SK-N-SH (cell line): ENCODE measurements at regions not wholly inside any gene's neighbourhood (a gene's known extent, or its start where the extent isn't known, plus 50 kb on each side); places are given as distances from the start of the nearest gene placed in this dataset.

ENCODE experiments used
- CTCF ChIA-PET: fragments of 300-600, 350-600 bp; formaldehyde crosslinking; extraction: SDS; loops from one replicate; lab custom pipeline; 2021; lab: Yijun Ruan, JAX
- POLR2A ChIA-PET: fragments of 350-600 bp; sonication (Branson Sonifier 250); formaldehyde crosslinking; extraction: SDS; loops from one replicate; lab custom pipeline; 2020; ENCODE audit warnings: antibody characterized with exemption, inconsistent platforms; lab: Yijun Ruan, JAX
- DNase-seq: peaks from one replicate; pipeline ENCODE4 v3.0.0; 2012
- H2AFZ ChIP-seq: fragments of 200-600 bp; sonication (generic); 2 replicates; pipeline ENCODE4 v1.8.1; 2016; ENCODE audit warnings: antibody characterized with exemption, mild to moderate bottlenecking, low read depth
- H3F3A ChIP-seq: fragments of 200-600 bp; sonication (generic); replicated peaks from 2 replicates; pipeline ENCODE3; 2016; ENCODE audit warnings: antibody characterized with exemption, mild to moderate bottlenecking; ENCODE audit not compliant: insufficient read depth
- H3K27ac ChIP-seq, 2 experiments: fragments of 200-500 bp in 1 of 2; fragments of 200-600 bp in 1 of 2; sonication (Bioruptor generic) in 1 of 2; sonication (generic), shearing (Covaris generic) in 1 of 2; 2 replicates each; pipeline versions ENCODE4 v1.5.1 to v1.6.1; 2014 to 2016; ENCODE audit warnings: low read depth in 2 of 2, inconsistent platforms in 1 of 2, low read length in 1 of 2, mild to moderate bottlenecking in 1 of 2, mixed read lengths in 1 of 2
- H3K27me3 ChIP-seq: fragments of 200-600 bp; sonication (generic), shearing (Covaris generic); 2 replicates; pipeline ENCODE4 v1.6.1; 2016; ENCODE audit warnings: mixed run types; ENCODE audit not compliant: insufficient read depth
- H3K36me3 ChIP-seq, 2 experiments: fragments of 200-500 bp in 1 of 2; fragments of 200-600 bp in 1 of 2; sonication (Bioruptor generic) in 1 of 2; sonication (generic) in 1 of 2; replicated peaks in 1 of 2; 2 replicates each; pipeline versions ENCODE3 to v1.5.1; 2014 to 2016; ENCODE audit warnings: low read length in 1 of 2, mild to moderate bottlenecking in 1 of 2; ENCODE audit not compliant: insufficient read depth in 2 of 2, control insufficient read depth in 1 of 2
- H3K4me1 ChIP-seq, 2 experiments: fragments of 200-500 bp in 1 of 2; fragments of 200-600 bp in 1 of 2; sonication (Bioruptor generic) in 1 of 2; sonication (generic), shearing (Covaris generic) in 1 of 2; 2 replicates each; pipeline versions ENCODE4 v1.5.1 to v1.6.1; 2014 to 2016; ENCODE audit warnings: low read depth in 1 of 2, low read length in 1 of 2, mixed run types in 1 of 2; ENCODE audit not compliant: insufficient read depth in 2 of 2, control insufficient read depth in 1 of 2
- H3K4me2 ChIP-seq: fragments of 200-600 bp; sonication (generic), shearing (Covaris generic); 2 replicates; pipeline ENCODE4 v1.6.1; 2017; ENCODE audit warnings: mixed run types
- H3K4me3 ChIP-seq, 2 experiments: fragments of 200-500 bp in 1 of 2; fragments of 200-600 bp in 1 of 2; sonication (Bioruptor generic) in 1 of 2; sonication (generic), shearing (Covaris generic) in 1 of 2; 2 replicates each; pipeline versions ENCODE4 v1.5.1 to v1.8.1; 2014 to 2016; ENCODE audit warnings: low read depth in 2 of 2, inconsistent platforms in 1 of 2, low read length in 1 of 2, mild to moderate bottlenecking in 1 of 2, mixed read lengths in 1 of 2, moderate library complexity in 1 of 2
- H3K79me2 ChIP-seq: fragments of 200-600 bp; sonication (generic); 2 replicates; pipeline ENCODE4 v1.8.1; 2017; ENCODE audit warnings: mild to moderate bottlenecking; ENCODE audit not compliant: insufficient read depth
- H3K9ac ChIP-seq: fragments of 200-600 bp; sonication (generic); 2 replicates; pipeline ENCODE4 v1.6.1; 2017; ENCODE audit warnings: mixed run types
- H3K9me2 ChIP-seq: fragments of 200-600 bp; sonication (generic); 2 replicates; pipeline ENCODE4 v1.6.1; 2017; ENCODE audit warnings: mixed run types
- H3K9me3 ChIP-seq: fragments of 200-600 bp; sonication (generic); 2 replicates; pipeline ENCODE4 v1.6.1; 2017; ENCODE audit warnings: mixed run types, mild to moderate bottlenecking, moderate library complexity
- H4K20me1 ChIP-seq: fragments of 200-600 bp; sonication (generic); 2 replicates; pipeline ENCODE4 v1.6.1; 2017; ENCODE audit warnings: mild to moderate bottlenecking, mixed run types; ENCODE audit not compliant: insufficient read depth
- ELF1 ChIP-seq: IDR thresholded peaks from 2 replicates; pipeline ENCODE4 v1.4.0; 2012
- EZH2phosphoT487 ChIP-seq: fragments of 200-600 bp; sonication (generic); IDR thresholded peaks from 2 replicates; pipeline ENCODE4 v1.6.1; 2017; ENCODE audit warnings: low read depth, mixed run types, mild to moderate bottlenecking, antibody characterized with exemption, moderate library complexity, borderline replicate concordance
- FOXJ3 ChIP-seq: sonication (generic); formaldehyde crosslinking; IDR thresholded peaks from 2 replicates; pipeline ENCODE4 v1.5.1; 2020; ENCODE audit warnings: mild to moderate bottlenecking, missing genetic modification reagents
- FOXM1 ChIP-seq: IDR thresholded peaks from 2 replicates; pipeline ENCODE4 v1.4.0; 2012; ENCODE audit warnings: low read depth, mild to moderate bottlenecking
- GABPA ChIP-seq: IDR thresholded peaks from 2 replicates; pipeline ENCODE4 v1.4.0; 2012; ENCODE audit warnings: low read depth, mild to moderate bottlenecking
- IRF3 ChIP-seq: fragments of 150-350 bp; IDR thresholded peaks from 2 replicates; pipeline ENCODE4 v1.6.1; 2016; ENCODE audit warnings: mild to moderate bottlenecking, low read depth, low read length
- JUND ChIP-seq: IDR thresholded peaks from 2 replicates; pipeline ENCODE4 v1.4.0; 2012
- MEF2A ChIP-seq: IDR thresholded peaks from 2 replicates; pipeline ENCODE4 v1.4.0; 2012; ENCODE audit warnings: low read depth, borderline replicate concordance
- MXI1 ChIP-seq: IDR thresholded peaks from 2 replicates; pipeline ENCODE4 v1.6.1; 2012; ENCODE audit warnings: mild to moderate bottlenecking, low read depth, low read length, improper control_type of control experiment
- NRF1 ChIP-seq: IDR thresholded peaks from 2 replicates; pipeline ENCODE4 v1.6.1; 2012; ENCODE audit warnings: low read depth, mild to moderate bottlenecking, low read length
- RAD21 ChIP-seq: IDR thresholded peaks from 2 replicates; pipeline ENCODE4 v1.6.1; 2012; ENCODE audit warnings: mild to moderate bottlenecking, low read length
- RCOR1 ChIP-seq: fragments of 150-350 bp; IDR thresholded peaks from 2 replicates; pipeline ENCODE4 v1.6.1; 2017; ENCODE audit warnings: antibody characterized with exemption, low read length
- SMC3 ChIP-seq: IDR thresholded peaks from 2 replicates; pipeline ENCODE4 v1.6.1; 2012; ENCODE audit warnings: low read depth, low read length, improper control_type of control experiment
- TAF1 ChIP-seq: IDR thresholded peaks from 2 replicates; pipeline ENCODE4 v1.6.1; 2012; ENCODE audit warnings: low read depth, mild to moderate bottlenecking, low read length, moderate library complexity, borderline replicate concordance
- TCF12 ChIP-seq: IDR thresholded peaks from 2 replicates; pipeline ENCODE4 v1.4.0; 2012
- TEAD4 ChIP-seq: IDR thresholded peaks from 2 replicates; pipeline ENCODE4 v1.4.0; 2012; ENCODE audit warnings: mild to moderate bottlenecking, borderline replicate concordance; ENCODE audit not compliant: insufficient read depth
- ZBTB33 ChIP-seq: IDR thresholded peaks from 2 replicates; pipeline ENCODE4 v1.4.0; 2012; ENCODE audit warnings: low read depth, borderline replicate concordance
- WGBS: methylation state at CpG from one replicate; pipeline ENCODE4 v1.1.6; 2017; ENCODE audit warnings: low lambda C conversion rate; 5-methylcytosine and 5-hydroxymethylcytosine counted together
- TF ChIP-seq, protein P1 (sequence below): IDR thresholded peaks from 2 replicates; pipeline ENCODE4 v1.4.0; 2012; ENCODE audit warnings: low read depth, borderline replicate concordance
- TF ChIP-seq, protein P2 (sequence below): fragments of 200-600 bp; sonication (generic); IDR thresholded peaks from 2 replicates; pipeline ENCODE4 v1.6.1; 2017; ENCODE audit warnings: antibody characterized with exemption, mild to moderate bottlenecking, moderate library complexity
- TF ChIP-seq, protein P3 (sequence below): IDR thresholded peaks from 2 replicates; pipeline ENCODE4 v1.6.1; 2012; ENCODE audit warnings: mild to moderate bottlenecking, low read depth, low read length, moderate library complexity

DNA sequence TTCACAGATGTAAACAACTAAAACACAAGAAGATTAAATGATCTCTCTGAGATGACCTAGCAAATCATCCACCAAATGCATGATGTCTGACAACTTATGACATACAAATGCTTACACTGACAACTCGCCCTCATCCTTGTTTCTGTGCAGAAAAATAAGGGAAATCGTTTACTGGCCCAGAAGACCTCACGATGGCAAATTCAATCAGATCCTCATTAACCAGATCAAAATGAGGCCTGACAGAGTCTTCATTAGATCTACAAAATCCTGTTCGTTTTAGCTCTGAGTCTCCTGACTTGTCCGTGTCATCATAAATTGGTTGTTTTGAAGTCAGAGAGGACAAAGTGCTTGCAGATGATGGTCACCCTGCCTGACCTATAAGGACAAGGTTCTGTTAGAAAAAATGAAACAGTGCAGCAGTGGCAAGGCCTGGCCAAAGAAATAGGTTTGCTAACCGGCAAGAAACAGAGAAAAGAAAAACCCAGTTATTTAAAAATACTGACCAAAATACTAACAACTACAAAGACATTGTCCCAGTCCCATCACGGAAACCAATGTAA, 109.5 kb downstream of the BTG1 start:
- CTCF ChIA-PET: no interaction called here

More for the DNA sequence above, 109.5 kb downstream of the BTG1 start:
- H3K36me3 ChIP-seq: no peaks in the 10 kb centered on the region
- peak overlapping the region in 1 of 2 experiments; percentile 85; a peak in 2 of 4 replicates for H3K27ac ChIP-seq
- no peak overlapping the region for H3K9ac ChIP-seq
- H3K9me3 ChIP-seq: no peaks in the 10 kb centered on the region
- no peak for DNase-seq
- no peak overlapping the region for H2AFZ ChIP-seq
- H3K4me2 ChIP-seq: no peak overlapping the region
- POLR2A ChIA-PET: no interaction called here
- WGBS: 78% methylated on average over 7 of the region's 7 CpGs
- H3F3A ChIP-seq: no peaks in the 10 kb centered on the region
- no peaks in the 10 kb centered on the region for H3K9me2 ChIP-seq
- no peaks in the 10 kb centered on the region for H4K20me1 ChIP-seq
- TF ChIP-seq MEF2A: no peak
- TF ChIP-seq EZH2phosphoT487: no peak
- no peak for TF ChIP-seq TEAD4
- no peak for TF ChIP-seq ZBTB33
- TF ChIP-seq GABPA: no peak
- TF ChIP-seq RAD21: no peak
- TF ChIP-seq SMC3: no peak
- no peak for TF ChIP-seq RCOR1
- TF ChIP-seq TCF12: no peak
- no peak for TF ChIP-seq FOXJ3 (CRISPR knock-in tag)
- TF ChIP-seq, protein P1, sequence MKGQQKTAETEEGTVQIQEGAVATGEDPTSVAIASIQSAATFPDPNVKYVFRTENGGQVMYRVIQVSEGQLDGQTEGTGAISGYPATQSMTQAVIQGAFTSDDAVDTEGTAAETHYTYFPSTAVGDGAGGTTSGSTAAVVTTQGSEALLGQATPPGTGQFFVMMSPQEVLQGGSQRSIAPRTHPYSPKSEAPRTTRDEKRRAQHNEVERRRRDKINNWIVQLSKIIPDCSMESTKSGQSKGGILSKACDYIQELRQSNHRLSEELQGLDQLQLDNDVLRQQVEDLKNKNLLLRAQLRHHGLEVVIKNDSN: no peak
- no peak for TF ChIP-seq TAF1
- no peak for TF ChIP-seq FOXM1
- no peak for TF ChIP-seq ELF1
- no peak for TF ChIP-seq MXI1
- TF ChIP-seq JUND: no peak
- TF ChIP-seq IRF3: no peak
- TF ChIP-seq NRF1: no peak
- TF ChIP-seq, protein P2, sequence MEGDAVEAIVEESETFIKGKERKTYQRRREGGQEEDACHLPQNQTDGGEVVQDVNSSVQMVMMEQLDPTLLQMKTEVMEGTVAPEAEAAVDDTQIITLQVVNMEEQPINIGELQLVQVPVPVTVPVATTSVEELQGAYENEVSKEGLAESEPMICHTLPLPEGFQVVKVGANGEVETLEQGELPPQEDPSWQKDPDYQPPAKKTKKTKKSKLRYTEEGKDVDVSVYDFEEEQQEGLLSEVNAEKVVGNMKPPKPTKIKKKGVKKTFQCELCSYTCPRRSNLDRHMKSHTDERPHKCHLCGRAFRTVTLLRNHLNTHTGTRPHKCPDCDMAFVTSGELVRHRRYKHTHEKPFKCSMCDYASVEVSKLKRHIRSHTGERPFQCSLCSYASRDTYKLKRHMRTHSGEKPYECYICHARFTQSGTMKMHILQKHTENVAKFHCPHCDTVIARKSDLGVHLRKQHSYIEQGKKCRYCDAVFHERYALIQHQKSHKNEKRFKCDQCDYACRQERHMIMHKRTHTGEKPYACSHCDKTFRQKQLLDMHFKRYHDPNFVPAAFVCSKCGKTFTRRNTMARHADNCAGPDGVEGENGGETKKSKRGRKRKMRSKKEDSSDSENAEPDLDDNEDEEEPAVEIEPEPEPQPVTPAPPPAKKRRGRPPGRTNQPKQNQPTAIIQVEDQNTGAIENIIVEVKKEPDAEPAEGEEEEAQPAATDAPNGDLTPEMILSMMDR: no peak
- TF ChIP-seq, protein P3, sequence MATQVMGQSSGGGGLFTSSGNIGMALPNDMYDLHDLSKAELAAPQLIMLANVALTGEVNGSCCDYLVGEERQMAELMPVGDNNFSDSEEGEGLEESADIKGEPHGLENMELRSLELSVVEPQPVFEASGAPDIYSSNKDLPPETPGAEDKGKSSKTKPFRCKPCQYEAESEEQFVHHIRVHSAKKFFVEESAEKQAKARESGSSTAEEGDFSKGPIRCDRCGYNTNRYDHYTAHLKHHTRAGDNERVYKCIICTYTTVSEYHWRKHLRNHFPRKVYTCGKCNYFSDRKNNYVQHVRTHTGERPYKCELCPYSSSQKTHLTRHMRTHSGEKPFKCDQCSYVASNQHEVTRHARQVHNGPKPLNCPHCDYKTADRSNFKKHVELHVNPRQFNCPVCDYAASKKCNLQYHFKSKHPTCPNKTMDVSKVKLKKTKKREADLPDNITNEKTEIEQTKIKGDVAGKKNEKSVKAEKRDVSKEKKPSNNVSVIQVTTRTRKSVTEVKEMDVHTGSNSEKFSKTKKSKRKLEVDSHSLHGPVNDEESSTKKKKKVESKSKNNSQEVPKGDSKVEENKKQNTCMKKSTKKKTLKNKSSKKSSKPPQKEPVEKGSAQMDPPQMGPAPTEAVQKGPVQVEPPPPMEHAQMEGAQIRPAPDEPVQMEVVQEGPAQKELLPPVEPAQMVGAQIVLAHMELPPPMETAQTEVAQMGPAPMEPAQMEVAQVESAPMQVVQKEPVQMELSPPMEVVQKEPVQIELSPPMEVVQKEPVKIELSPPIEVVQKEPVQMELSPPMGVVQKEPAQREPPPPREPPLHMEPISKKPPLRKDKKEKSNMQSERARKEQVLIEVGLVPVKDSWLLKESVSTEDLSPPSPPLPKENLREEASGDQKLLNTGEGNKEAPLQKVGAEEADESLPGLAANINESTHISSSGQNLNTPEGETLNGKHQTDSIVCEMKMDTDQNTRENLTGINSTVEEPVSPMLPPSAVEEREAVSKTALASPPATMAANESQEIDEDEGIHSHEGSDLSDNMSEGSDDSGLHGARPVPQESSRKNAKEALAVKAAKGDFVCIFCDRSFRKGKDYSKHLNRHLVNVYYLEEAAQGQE: no peak
- peaks cover 17 to 34% of the 10 kb centered on the region in 2 experiments; a peak in 3 of 4 replicates for H3K4me1 ChIP-seq
- no peak overlapping the region for H3K4me3 ChIP-seq
- no peaks in the 10 kb centered on the region for H3K27me3 ChIP-seq
- no peaks in the 10 kb centered on the region for H3K79me2 ChIP-seq
